IMR-90 (cell line): ENCODE measurements at regions not wholly inside any gene's neighbourhood (a gene's known extent, or its start where the extent isn't known, plus 50 kb on each side); places are given as distances from the start of the nearest gene placed in this dataset.

Experiments used
- ATAC-seq: fragments of 200-7000 bp; cut with Tn5 transposase; 2 replicates; pipeline ENCODE4 v1.9.1; 2020; ENCODE audit warnings: low read depth, mild to moderate bottlenecking, moderate library complexity
- BruUV-seq: library from RNA; stranded (reverse); fragments of 400-500 nt; replicated peaks from 2 replicates; lab custom pipeline; 2021; lab: Mats Ljungman, UMichigan
- CTCF ChIA-PET: fragments of 300-600 bp; formaldehyde crosslinking; extraction: SDS; loops from one replicate; lab custom pipeline; 2021; ENCODE audit warnings: antibody characterized with exemption; lab: Yijun Ruan, JAX
- POLR2A ChIA-PET: fragments of 300-600 bp; sonication (Branson Sonifier 250); formaldehyde crosslinking; loops from one replicate; lab custom pipeline; 2022; ENCODE audit warnings: antibody characterized with exemption; ENCODE audit not compliant: unreplicated experiment; lab: Charles Lee
- DNase-seq: peaks from one replicate; pipeline ENCODE4 v3.0.0; 2013
- H2AFZ ChIP-seq: replicated peaks from 2 replicates; pipeline ENCODE3; 2013; ENCODE audit warnings: low read length, mild to moderate bottlenecking; ENCODE audit not compliant: poor library complexity
- H2AK5ac ChIP-seq: 2 replicates; pipeline ENCODE4 v1.6.1; 2013; ENCODE audit warnings: low read depth, low read length, inconsistent platforms
- H2AK9ac ChIP-seq: replicated peaks from 2 replicates; pipeline ENCODE3; 2013; ENCODE audit warnings: mild to moderate bottlenecking, low read depth, low read length, moderate library complexity; ENCODE audit not compliant: poor library complexity
- H2BK120ac ChIP-seq: 2 replicates; pipeline ENCODE4 v1.6.1; 2013; ENCODE audit warnings: low read depth, low read length, inconsistent platforms
- H2BK15ac ChIP-seq: 3 replicates; pipeline ENCODE4 v1.6.1; 2013; ENCODE audit warnings: low read depth, low read length, inconsistent platforms
- H2BK20ac ChIP-seq: 2 replicates; pipeline ENCODE4 v1.6.1; 2013; ENCODE audit warnings: low read depth, mild to moderate bottlenecking, inconsistent platforms, low read length, moderate library complexity
- H2BK5ac ChIP-seq: 2 replicates; pipeline ENCODE4 v1.6.1; 2013; ENCODE audit warnings: mild to moderate bottlenecking, low read depth, low read length, inconsistent platforms; ENCODE audit not compliant: poor library complexity, severe bottlenecking
- H3K14ac ChIP-seq: replicated peaks from 2 replicates; pipeline ENCODE4 v1.6.1; 2013; ENCODE audit warnings: low read depth, low read length, inconsistent platforms
- H3K18ac ChIP-seq: 2 replicates; pipeline ENCODE4 v1.6.1; 2013; ENCODE audit warnings: low read depth, low read length, control low read depth
- H3K23ac ChIP-seq: 2 replicates; pipeline ENCODE4 v1.6.1; 2013; ENCODE audit warnings: low read depth, low read length, inconsistent platforms
- H3K27ac ChIP-seq: 2 replicates; pipeline ENCODE4 v1.5.1; 2013; ENCODE audit warnings: mild to moderate bottlenecking, control low read depth, low read length; ENCODE audit not compliant: insufficient read depth
- H3K27me3 ChIP-seq: 2 replicates; pipeline ENCODE4 v1.6.1; 2013; ENCODE audit warnings: low read length; ENCODE audit not compliant: control insufficient read depth, insufficient read depth
- H3K36me3 ChIP-seq: 2 replicates; pipeline ENCODE4 v1.6.1; 2013; ENCODE audit warnings: low read length, mixed read lengths; ENCODE audit not compliant: control insufficient read depth, insufficient read depth
- H3K4ac ChIP-seq: 2 replicates; pipeline ENCODE4 v1.6.1; 2013; ENCODE audit warnings: low read depth, low read length, inconsistent platforms
- H3K4me1 ChIP-seq: 2 replicates; pipeline ENCODE4 v1.6.1; 2013; ENCODE audit warnings: low read length, mixed read lengths; ENCODE audit not compliant: control insufficient read depth, insufficient read depth
- H3K4me2 ChIP-seq: 2 replicates; pipeline ENCODE4 v1.6.1; 2013; ENCODE audit warnings: low read depth, mild to moderate bottlenecking, control low read depth, low read length, moderate library complexity
- H3K4me3 ChIP-seq: 2 replicates; pipeline ENCODE4 v1.5.1; 2013; ENCODE audit warnings: low read depth, mild to moderate bottlenecking, control low read depth, low read length, moderate library complexity; ENCODE audit not compliant: insufficient read depth
- H3K56ac ChIP-seq: 2 replicates; pipeline ENCODE4 v1.6.1; 2013; ENCODE audit warnings: low read length, inconsistent platforms; ENCODE audit not compliant: insufficient read depth; ENCODE audit errors: extremely low read depth
- H3K79me1 ChIP-seq, 2 experiments: 2 replicates each; pipeline ENCODE4 v1.6.1; 2013; ENCODE audit warnings: low read length in 2 of 2, inconsistent platforms in 1 of 2, low read depth in 1 of 2
- H3K9ac ChIP-seq: 2 replicates; pipeline ENCODE4 v1.6.1; 2013; ENCODE audit warnings: low read depth, low read length, control low read depth
- H3K9me1 ChIP-seq: 2 replicates; pipeline ENCODE4 v1.6.1; 2013; ENCODE audit warnings: low read length, inconsistent platforms; ENCODE audit not compliant: insufficient read depth
- H3K9me3 ChIP-seq: 2 replicates; pipeline ENCODE4 v1.6.1; 2013; ENCODE audit warnings: low read length; ENCODE audit not compliant: control insufficient read depth, insufficient read depth
- H4K20me1 ChIP-seq: 2 replicates; pipeline ENCODE4 v1.6.1; 2013; ENCODE audit warnings: low read length, inconsistent platforms; ENCODE audit not compliant: insufficient read depth
- H4K5ac ChIP-seq: 2 replicates; pipeline ENCODE4 v1.6.1; 2013; ENCODE audit warnings: mild to moderate bottlenecking, low read depth, low read length, control low read depth
- H4K8ac ChIP-seq, 2 experiments: 2 replicates each; pipeline ENCODE4 v1.6.1; 2013; ENCODE audit warnings: low read depth in 2 of 2, low read length in 2 of 2, control low read depth in 1 of 2, inconsistent platforms in 1 of 2
- H4K91ac ChIP-seq: 2 replicates; pipeline ENCODE4 v1.6.1; 2013; ENCODE audit warnings: low read depth, low read length, inconsistent platforms; ENCODE audit not compliant: insufficient read depth
- CEBPB ChIP-seq: IDR thresholded peaks from 2 replicates; pipeline ENCODE4 v1.6.1; 2012; ENCODE audit warnings: low read depth, low read length, improper control_type of control experiment
- CHD1 ChIP-seq: IDR thresholded peaks from 2 replicates; pipeline ENCODE4 v1.6.1; 2012; ENCODE audit warnings: low read depth, low read length, improper control_type of control experiment
- ELK1 ChIP-seq: fragments of 150-350 bp; IDR thresholded peaks from 2 replicates; pipeline ENCODE4 v1.6.1; 2016; ENCODE audit warnings: low read depth, mild to moderate bottlenecking, low read length, moderate library complexity, borderline replicate concordance
- RFX5 ChIP-seq: IDR thresholded peaks from 2 replicates; pipeline ENCODE4 v1.8.0; 2012; ENCODE audit warnings: low read depth, mild to moderate bottlenecking, low read length, moderate library complexity
- WGBS, 2 experiments: methylation state at CpG; one replicate each; pipeline versions ENCODE4 v1.1.5 to v1.1.7; 2013; ENCODE audit warnings: missing lambda C conversion rate in 2 of 2; ENCODE audit not compliant: insufficient read length in 1 of 2; ENCODE audit errors: extremely low coverage in 2 of 2; 5-methylcytosine and 5-hydroxymethylcytosine counted together
- dilution Hi-C: fragments of 300-500 bp; cut with HindIII; formaldehyde crosslinking; loops from one replicate; pipeline ENCODE4 v1.14.3; 2018; ENCODE audit warnings: low sequenced_read_pairs; ENCODE audit not compliant: unreplicated experiment
- in situ Hi-C: fragments of 300-500 bp; cut with MboI; formaldehyde crosslinking; loops from 3 replicates; pipeline ENCODE4 v1.14.3; 2019; ENCODE audit warnings: low sequenced_read_pairs, inconsistent platforms, mixed read lengths
- intact Hi-C: fragments of 100-400 bp; cut with micrococcal nuclease; formaldehyde crosslinking; loops from 2 replicates; pipeline ENCODE4 v1.10.0; 2022

- CTCF ChIA-PET = interaction anchor here (0.7 to 1.5 kb wide), 5 partner anchors 44 to 144 kb away, joined by 3 to 12 read pairs (median 3); partner anchors contain the start of gene DAB2
- ATAC-seq (peak; percentile 54), DNase-seq (peak; percentile 73)
- WGBS, 2 experiments = no CpG with 5 or more reads among the region's 3 CpGs
- Histone ChIP-seq H3K9ac (no peak overlapping the region), H3K14ac (no peak overlapping the region), H2AK9ac (no peak overlapping the region), H3K56ac (no peak overlapping the region), H3K4me3 (no peak overlapping the region), H3K4ac (no peak overlapping the region), H2AFZ (no peak overlapping the region), H2BK20ac (no peak overlapping the region), H3K9me1 (peaks cover 8% of the 10 kb centered on the region; the same call in 1 of the 2 replicates), H3K4me1 (peaks cover 14% of the 10 kb centered on the region), H3K36me3 (no peaks in the 10 kb centered on the region), H3K18ac (peak overlapping the region; percentile 28; the same call in 1 of the 2 replicates), H3K23ac (no peak overlapping the region), H3K27ac (peak overlapping the region; percentile 83; the same call in 1 of the 2 replicates), H3K4me2 (peak overlapping the region; percentile 57; the same call in 1 of the 2 replicates), H3K79me1 (peaks cover 0 to 7% of the 10 kb centered on the region in 2 experiments; a peak in 1 of 4 replicates), H4K5ac (peak overlapping the region; percentile 15; the same call in 1 of the 2 replicates), H2AK5ac (no peak overlapping the region), H4K91ac (no peak overlapping the region), H2BK5ac (peak overlapping the region; percentile 88), H4K20me1 (no peaks in the 10 kb centered on the region), H2BK120ac (0 out of 2 replicates have a peak overlapping the region, but pooled peaks have one; percentile 30), H2BK15ac (no peak overlapping the region), H4K8ac (peak overlapping the region in 1 of 2 experiments; percentile 0; a peak in 1 of 4 replicates), H3K27me3 (no peaks in the 10 kb centered on the region), H3K9me3 (no peaks in the 10 kb centered on the region)
- dilution Hi-C loops (no loop called here), in situ Hi-C loops (no loop called here), intact Hi-C loops (loop anchor here (1.0 to 5.0 kb wide), 2 partner anchors 42 to 94 kb away; no protein-coding TSS in a partner anchor)
- POLR2A ChIA-PET = interaction anchor here (0.6 to 2.4 kb wide), 2 partner anchors 64 to 95 kb away, joined by 4 to 11 read pairs; partner anchors contain the start of gene DAB2
- BruUV-seq = no TSS peak
- TF ChIP-seq ELK1 = no peak
- TF ChIP-seq CEBPB = peak; percentile 53
- TF ChIP-seq RFX5 = no peak
- no peak for TF ChIP-seq CHD1
These were observed 94.9 kb upstream of the DAB2 start for GRCh38 chr5:39519566-39520231.
